Kidney capillary endothelial cell (primary cell): ENCODE measurements at regions not wholly inside any gene's neighbourhood (a gene's known extent, or its start where the extent isn't known, plus 50 kb on each side); places are given as distances from the start of the nearest gene placed in this dataset.

Experiments used
- DNase-seq: peaks from one replicate; pipeline ENCODE4 v3.0.0-alpha.2; 2018; ENCODE audit warnings: low spot score

DNA sequence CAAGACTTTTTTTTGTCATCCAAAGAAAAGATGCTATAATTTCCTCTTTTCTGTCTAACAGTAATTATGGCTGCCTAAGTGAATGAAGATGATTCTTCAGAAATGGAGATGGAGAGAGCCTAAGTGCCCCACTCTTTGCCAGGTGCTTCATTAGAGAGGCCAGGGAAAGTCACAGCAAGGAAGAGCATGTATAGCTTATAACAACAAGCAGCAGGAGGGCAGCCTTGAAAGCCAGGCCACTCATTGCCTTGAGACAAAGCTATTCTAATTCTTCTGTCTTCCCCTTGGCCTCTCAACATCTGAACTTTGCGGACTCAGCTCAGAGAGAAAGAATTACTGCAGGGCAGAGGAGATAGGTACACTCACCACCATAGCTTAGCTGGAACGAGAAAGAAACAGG, 112.0 kb upstream of the ZNF366 start:
- no peak for DNase-seq

DNA sequence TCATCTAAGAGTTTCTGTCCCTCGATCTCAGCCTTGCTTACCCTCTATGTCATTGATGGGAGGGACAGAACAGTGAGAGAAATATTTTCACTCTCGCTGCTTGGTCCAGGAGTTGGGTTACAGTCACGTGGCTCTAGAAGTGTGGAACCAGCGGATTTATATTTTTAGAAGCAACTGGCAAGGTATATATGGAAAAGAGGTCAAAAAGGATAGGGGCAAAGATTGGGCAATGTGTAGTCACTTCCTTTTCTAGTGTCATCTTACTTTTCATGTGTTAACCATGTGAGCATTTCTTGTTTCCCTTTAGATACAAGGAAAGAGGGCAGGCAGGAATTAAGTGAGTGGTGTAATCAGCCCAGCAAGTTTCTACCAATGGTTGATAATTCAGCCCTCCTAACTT, 111.5 kb upstream of the ZNF366 start:
- DNase-seq, result no peak

DNA sequence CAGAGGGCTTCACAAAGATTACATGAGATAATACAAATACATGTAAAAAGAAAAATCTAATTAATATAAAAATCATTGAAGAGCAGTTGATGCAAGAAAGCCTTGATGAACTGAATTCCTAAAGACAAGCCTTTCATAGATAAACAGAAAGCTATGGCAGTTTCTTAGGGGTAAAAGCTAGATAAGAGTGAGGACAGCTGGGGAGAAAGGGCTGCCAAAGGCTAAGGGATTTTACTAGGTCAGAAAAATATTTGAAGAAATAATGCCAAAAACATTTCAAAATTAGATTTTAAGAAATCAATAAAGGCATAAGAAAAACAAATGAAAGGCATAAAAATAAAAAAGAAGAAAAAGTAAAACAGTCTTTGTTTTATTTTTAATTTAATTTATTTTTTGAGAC, 107.9 kb upstream of the ZNF366 start:
- DNase-seq, result no peak

DNA sequence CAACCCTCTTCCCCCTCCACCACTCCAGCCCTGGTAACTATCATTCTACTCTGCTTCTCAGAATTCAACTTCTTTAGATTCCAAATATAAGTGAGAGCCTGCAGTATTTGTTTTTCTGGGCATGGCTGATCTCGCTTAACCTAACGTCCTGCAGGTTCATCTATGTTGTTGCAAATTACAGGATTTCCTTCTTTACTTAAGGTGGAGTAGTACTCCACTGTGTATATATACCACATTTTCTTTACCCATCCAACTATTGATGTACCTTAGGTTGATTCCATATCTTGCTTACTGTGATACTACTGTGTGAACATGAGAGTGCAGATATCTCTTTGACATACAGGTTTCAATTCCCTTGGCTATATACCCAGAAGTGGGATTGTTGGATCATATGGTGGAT, 106.3 kb upstream of the ZNF366 start:
- DNase-seq, result no peak

DNA sequence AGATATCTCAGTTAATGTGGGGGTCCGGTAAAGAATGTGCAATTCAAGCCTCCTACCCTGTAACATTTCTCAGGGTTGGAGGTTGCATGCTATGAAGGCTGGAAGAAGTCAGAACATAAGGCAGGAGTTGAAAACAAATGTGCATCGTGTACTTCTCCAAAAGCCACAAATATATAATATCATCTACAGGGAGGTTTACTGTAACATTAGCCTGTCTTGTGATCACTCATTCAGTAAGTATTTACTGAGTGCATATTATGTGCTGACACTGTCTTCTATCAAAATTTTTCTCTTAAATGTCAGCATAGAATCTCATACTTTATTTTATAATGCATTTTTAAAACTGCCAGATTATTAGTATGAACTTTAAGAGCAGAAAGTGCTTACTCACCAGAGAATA, 105.6 kb upstream of the ZNF366 start:
- DNase-seq, result no peak

DNA sequence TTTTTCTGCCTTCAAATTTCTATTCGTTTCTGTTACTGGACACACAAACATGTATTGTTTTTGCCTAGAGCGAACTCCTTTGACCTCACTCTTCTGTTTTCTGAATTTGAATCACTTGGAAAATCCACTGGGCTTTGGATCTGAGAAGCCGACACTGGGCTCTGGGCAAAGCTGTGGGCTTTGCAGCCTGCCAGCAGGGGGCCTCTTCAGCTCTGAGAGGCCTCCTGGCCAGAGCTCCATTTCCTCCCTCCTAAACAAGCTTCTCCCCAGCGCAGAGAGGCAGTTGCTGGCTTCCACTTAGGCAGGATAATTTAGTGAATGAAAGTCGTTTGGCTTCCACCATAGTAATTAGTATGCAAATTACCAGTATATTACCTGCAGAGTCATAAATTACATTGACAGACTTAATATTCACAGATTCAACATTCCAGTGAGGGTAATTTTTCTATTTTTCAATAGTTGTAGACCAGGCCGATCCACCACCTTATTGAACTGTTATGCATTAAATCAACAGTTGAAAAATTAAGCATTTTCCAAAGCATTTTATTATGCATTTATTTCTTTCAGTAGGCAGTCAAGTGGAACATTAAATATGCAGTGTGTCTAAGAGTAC, 104.0 kb upstream of the ZNF366 start:
- peak; percentile 55 for DNase-seq

DNA sequence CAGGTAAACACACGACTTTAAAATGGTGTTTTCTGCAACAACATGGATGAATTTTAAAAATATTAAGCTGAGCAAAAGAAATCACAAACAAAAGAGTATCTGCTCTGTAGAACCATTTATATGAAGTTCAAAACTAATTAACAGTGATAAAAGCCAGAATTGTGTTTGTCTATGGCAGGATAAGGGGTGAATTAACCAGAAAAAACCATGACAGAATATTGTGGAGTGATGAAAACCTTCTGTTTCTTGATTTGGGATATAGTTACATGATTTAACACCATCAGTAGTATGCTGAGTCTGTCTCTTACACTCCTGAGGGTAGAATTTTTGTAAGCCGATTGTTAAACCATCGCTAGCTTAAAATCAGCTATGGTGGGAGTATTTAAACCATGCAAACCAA, 101.7 kb upstream of the ZNF366 start:
- DNase-seq, result no peak

DNA sequence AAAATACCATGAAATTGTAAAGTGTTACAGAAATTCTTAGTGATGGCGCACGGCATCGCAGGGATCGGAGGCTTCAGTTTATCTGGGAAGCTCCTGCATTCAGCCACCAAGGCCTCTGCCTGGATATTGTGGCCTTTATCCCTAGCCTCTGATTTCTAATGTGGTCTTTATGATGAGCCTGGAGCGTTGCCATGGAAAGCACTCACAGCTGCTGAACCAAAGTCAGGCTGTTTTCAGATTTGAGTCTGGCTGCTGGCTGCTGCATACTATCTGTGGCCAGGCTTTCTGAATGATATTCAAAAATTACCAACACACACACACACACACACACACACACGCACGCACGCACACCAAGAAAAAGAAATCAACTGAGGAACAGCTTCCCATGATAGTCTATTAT, 101.1 kb upstream of the ZNF366 start:
- no peak for DNase-seq

DNA sequence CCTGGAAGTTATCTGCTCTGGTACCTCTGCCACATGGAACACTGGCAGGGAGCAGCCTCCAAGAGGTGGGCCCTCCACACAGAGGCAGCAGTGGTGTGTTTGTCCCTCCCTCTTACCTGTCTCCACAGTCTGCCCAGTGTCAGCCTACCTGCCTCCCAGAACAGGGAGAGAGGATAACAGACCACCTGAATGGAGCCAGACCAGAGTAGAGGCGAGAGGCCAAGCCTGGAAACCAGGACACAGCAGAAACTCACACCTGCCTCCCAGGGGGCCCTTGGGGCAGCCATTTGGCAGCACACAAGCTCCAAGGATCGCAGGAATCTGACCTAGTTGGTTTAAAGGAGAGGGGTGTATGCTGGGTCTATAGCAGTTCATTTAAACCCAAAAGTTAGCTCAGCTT, 100.2 kb upstream of the ZNF366 start:
- no peak for DNase-seq

DNA sequence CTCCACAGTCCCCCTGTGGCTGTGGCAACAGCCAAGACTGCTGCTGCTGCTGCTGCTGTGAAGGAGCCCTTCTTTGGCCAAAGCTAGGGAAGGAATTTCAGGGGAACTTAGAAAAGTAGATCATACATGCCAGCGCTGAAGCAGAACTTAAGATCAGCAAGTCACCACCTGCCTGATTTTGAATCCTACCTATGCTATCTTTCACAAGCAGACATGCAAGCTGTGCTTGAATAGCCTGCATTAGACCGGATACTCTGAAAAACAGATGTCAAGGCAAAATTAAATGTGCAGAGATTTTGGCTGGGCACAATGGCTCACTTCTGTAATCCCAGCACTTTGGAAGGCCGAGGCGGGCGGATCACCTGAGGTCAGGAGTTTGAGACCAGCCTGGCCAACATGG, 99.3 kb upstream of the ZNF366 start:
- DNase-seq, result no peak

DNA sequence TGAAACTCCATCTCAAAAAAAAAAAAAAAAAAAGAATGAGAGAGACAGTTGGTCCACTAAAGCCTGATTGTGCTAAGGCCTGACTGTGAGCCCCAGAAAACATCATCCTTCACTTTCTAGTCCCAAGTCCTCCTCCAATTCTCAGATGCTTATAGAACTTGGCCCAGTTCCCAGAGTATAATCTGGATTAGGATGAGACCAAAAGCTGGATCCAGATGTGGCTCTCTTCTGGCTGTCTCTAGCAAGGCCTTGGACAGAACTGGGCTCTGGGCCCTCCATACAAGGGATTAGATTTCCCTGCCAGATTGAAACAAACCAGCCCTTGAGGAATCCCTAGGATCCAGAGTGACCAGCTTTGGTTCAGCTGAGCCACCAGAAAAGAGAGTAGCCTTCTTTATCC, 98.4 kb upstream of the ZNF366 start:
- DNase-seq, result no peak

DNA sequence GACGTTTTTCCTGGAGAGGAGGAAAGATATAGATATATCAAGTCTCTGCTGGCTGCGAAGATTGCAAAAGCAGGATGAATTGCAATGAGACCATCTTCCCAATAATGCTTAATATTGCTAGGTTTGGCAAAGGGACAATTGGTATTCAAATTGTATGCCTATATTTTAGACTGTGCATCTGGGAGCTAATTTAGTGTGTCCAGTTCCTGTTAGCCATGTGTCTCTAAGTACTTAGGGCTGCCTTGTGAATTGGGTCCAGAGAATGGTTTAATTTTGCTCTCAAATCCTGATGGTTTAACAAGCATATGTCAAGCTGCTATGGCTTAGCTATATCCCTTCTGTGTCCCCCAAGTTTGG, 97.6 kb upstream of the ZNF366 start:
- DNase-seq, result no peak

DNA sequence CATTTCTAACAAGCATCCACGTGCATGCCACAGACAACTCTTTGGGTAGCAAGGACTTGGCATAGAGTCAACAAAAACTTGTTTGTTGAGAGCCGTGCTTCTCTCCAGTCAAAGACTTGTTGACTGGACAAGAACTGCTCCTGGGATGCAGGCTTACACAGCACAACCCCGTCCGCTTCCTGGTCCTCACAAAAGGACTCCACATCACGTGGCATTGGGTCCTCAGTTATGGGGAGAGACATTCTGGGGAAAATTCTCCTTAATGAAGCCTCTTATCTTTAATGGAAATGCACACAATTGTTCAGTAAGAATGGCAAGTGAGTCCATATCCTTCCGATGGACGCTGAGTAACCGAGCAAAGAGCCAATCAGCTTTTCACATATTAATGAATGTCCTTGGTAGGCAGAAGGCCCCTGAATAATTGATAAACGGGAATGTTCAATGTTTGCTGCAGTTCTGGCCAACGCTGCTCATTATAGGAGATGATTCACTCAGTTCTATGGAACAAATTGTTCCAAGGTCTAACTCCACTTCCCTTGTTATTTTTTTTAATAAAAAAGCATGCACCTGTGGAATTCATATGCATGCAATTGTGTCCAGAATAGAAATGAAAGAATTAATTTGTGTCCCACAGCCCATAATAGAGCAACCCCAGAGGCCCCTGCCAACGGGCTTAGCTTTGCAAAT, 97.0 kb upstream of the ZNF366 start:
- no peak for DNase-seq

DNA sequence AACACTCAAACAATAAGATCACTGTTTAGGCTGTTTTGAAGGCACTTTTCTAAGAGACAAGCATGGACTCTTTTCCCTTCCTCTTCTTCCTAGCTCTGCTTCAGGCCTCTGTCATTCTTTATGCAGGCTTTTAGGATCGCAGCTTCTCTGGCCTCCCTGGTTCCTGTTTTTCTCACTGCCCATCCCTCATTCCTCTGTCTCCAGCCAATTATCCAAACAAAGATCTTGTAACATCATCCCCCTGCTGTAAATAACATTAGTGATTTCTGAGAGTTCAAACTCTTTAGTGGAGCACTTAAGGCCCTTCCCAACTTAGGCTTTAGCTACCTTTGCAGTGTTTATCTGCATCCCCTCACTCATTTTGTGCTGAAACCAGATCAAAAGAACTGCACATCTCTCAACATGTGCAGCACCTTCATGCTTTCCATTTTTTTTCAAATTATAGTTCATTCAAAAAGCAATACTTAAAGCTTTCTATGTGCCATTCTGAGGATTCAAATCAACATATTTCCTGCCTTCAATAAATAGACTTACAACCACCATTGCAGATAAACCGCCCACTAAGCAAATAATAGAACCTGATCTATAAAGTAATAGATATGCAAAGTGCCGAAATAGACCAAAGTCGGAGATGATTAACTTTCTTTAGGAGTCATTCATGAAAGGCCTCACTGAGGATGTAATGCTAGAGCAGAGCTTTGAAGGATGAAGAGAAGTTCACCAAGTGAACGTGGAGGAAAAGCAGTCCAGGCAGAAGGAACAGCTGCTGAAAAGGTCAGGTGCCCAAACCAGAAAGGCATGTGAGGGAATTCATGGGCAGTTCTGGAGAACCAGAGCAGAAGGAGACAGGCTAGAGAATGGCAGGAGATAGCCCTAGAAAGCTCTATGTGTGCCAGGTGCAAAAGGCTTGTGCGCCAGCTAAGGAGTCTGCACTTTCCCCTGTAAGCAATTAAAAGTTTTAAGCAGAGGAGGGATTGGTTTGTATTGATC, 95.8 kb upstream of the ZNF366 start:
- DNase-seq, result no peak

DNA sequence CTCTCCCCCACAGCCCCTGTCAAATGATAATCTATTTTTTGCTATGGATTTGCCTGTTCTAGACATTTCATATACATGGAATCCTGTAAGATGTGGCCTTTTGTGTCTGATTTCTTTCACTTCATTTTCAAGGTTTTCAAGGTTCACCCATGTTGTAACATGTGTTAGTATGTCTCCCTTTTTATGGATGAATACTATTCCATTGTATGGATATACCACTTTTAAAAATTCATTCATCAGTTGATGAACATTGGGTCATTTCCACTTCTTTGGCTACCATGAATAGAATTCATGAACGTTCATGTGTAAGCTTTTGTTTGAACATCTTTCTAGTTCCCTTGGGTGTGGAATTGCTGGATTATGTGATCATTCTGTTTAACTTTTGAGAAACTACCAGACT, 94.7 kb upstream of the ZNF366 start:
- DNase-seq, result no peak

DNA sequence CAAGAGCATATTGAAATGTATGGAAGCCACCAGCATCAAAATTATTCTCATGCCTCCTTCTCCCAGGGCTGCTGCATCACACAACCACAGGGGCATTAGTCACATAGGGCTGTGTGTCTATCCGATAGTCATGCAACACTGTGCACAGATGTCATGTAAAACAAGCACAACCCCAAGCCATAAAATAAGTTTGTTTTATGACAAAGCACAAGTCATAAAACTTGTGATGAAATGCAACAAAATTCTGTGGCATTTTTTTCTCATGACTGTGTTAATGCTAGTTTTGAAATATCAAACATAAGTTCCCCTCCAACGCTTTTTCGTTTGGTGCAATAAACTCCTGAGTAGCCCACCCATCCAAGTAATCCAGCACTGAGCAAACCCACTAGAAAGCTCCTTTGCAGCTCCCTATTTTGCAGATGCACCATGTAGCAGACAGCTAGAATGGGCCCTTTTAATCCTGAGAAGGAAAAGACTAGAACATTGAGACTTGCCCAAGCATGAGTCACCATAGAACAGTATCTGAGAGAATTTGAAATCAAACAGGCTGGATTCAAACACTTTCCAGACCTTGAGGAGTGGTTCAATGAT, 93.3 kb upstream of the ZNF366 start:
- DNase-seq, result no peak

DNA sequence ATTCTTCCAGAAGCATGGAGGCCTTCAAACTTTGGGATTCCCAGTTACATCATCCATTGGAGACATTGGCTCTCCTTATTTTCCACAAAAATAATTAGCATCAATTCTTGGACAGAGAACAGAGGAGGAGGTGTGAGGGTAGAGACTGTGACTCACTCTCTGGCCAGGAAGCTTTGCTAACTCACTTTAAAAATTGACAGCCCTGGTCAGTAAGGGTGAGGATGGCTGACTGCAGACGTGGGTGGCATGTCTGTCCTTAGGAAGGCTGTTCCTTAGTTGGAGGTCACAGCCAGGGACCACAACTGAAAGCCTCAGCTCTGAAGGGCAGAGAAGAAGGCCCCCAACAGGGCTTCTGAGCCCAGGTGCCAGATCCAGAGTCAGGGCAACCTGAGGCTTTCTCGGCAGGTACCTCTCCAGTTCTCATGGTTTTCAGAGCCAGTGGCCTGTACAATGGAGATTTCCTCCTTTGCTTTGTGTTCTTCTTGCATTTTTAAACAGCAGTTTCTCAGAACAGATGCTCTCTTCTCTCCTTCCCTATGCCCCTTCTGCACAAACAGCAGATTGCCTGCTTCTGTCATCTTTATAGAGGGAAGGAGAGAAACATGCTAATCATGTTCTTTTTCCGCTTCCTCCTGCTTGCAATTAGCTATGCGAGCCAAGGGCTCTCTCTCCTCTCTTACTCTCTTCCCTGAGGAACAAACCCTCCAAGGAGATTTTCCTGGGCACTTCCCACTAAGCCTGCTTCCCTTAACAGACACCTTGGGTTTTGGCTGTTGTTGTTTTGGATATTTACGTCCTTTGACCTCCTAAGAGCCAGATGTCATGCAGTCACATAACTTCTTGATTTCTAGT, 92.5 kb upstream of the ZNF366 start:
- no peak for DNase-seq

DNA sequence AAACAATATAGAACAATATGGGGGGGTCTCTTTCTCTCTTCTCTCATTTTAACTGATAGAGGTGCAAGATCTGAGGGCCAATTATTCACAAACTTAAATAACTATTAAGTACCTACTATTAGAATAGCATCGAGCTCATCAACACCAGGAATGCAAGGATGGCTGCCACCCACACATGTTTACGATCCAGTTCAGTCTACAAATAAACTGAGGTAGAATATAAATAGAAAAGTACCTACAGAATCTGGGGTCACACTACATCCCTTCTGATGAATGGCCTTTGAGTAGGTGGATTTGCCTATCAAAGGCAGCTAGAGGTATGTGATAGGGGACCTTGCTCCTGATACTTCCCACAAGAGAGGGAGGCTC, 91.8 kb upstream of the ZNF366 start:
- DNase-seq, result no peak

DNA sequence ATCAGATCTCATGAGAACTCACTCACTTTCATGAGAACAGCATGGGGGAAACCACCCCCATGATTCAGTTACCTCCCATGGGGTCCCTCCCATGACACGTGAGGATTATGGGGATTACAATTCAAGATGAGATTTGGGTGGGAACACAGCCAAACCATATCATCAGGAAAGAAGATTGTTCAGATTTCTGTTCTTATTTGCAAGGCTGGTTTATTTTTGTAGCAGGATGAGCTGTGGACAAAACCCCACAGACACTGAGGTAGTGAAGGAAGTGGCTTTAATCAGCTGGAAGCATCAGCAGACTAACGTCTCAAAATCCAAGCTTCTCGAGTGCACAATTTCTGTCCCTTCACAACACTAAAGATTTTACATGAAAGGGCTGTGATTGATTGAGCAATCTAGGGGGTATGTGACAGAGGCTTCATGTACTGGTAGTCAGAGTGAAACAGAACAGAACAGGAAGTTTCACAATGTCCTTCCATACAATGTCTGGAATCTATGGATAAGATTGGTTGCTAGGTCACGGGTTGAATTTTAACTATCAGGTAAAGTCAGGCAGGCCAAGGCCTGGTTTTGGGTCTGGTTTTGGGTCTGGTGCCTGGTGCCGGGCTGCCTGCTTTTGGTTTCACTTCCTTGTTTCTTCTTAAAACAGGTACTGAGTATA, 91.3 kb upstream of the ZNF366 start:
- no peak for DNase-seq

DNA sequence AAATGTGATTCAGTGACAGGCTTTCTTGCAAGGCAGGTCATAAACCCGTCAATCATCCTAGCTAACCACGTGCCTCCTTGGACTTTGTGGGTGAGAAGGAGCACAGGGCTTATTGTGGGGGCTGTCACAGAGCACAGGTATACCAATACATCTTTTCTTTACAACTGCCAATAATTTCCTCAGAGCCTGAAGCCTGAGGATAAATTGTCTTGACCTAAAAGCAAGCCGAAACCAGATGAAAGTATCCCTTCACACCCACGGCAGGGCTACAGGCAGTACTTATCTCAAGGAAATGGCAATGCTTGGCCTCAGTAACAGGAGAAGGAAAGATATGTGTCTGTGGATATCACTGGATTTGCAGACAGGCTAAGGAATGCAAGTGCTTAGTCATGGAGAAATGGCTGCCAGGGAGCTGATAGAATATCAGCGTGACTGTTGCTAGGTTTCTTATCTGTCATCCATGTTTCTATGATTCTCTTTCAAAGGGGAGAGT, 90.3 kb upstream of the ZNF366 start:
- no peak for DNase-seq

DNA sequence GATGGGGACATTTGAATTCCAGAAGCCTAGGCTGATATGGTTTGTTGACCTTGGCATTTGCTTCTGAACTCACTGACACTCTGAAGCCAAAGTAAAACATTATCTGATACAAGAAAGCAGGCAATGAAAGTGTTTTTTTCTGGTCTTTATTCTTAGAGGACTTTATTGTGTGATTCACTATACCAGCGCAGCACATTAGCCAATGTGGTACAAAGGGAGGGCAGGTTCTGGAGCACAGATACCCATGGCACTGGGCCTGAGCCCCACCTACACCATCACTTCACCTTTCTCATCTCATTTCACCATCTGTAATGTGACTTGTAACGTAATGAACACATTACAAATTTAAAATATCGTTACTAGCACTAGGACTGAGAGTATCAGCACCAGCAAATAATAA, 89.7 kb upstream of the ZNF366 start:
- no peak for DNase-seq
